ENCODE measurements at regions not wholly inside any gene's neighbourhood (a gene's known extent, or its start where the extent isn't known, plus 50 kb on each side); places are given as distances from the start of the nearest gene placed in this dataset.

DNA sequence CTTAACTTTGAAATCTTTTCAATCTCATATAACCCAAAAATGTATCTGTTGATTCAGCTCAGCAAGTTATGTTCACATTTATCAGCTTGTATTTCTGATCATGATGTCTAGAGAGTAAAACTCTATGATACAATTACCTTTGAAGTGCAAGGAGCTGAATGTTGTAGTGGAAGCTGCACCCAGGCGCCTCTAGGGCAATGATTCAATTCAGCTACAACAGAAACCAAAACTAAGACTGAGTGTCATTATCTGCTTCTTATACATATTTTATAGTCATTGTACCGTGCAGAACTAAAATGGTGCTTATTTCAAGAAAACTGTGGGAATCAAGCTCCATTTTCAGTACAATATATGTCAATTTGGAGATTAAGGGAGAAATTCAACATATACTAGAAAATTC, 1237.5 kb downstream of the ZPLD1 start:
- TF ChIP-seq, protein P1, sequence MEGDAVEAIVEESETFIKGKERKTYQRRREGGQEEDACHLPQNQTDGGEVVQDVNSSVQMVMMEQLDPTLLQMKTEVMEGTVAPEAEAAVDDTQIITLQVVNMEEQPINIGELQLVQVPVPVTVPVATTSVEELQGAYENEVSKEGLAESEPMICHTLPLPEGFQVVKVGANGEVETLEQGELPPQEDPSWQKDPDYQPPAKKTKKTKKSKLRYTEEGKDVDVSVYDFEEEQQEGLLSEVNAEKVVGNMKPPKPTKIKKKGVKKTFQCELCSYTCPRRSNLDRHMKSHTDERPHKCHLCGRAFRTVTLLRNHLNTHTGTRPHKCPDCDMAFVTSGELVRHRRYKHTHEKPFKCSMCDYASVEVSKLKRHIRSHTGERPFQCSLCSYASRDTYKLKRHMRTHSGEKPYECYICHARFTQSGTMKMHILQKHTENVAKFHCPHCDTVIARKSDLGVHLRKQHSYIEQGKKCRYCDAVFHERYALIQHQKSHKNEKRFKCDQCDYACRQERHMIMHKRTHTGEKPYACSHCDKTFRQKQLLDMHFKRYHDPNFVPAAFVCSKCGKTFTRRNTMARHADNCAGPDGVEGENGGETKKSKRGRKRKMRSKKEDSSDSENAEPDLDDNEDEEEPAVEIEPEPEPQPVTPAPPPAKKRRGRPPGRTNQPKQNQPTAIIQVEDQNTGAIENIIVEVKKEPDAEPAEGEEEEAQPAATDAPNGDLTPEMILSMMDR (IDR thresholded peaks at IDR 0.05; ENCODE audit: borderline replicate concordance, insufficient read depth, low read depth, low read length) = no peak
- H3K4me3 ChIP-seq (ENCODE audit: low read depth, low read length) = no peak overlapping the region

DNA sequence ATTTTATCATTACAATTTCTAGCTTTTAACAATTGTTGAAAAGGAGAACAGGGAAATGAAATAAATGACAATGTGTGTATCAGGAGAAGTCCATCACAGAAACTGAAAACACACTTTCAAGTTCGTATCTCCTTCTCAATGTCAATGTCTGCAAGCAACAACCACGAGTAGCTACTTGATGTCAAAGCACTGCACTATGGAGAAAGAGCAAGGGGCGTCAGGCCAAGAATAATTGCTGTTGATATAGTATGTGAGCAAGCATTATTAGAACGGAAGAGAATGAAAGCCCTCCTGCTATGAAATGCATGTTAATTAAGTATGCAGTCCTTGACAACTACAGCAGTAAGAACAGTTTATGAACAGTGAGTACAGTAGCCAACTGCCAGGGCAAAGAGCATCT, 1250.1 kb downstream of the ZPLD1 start:
- TF ChIP-seq, protein P1 (IDR thresholded peaks at IDR 0.05; ENCODE audit: borderline replicate concordance, insufficient read depth, low read depth, low read length) = no peak
- H3K4me3 ChIP-seq (ENCODE audit: low read depth, low read length) = no peak overlapping the region

DNA sequence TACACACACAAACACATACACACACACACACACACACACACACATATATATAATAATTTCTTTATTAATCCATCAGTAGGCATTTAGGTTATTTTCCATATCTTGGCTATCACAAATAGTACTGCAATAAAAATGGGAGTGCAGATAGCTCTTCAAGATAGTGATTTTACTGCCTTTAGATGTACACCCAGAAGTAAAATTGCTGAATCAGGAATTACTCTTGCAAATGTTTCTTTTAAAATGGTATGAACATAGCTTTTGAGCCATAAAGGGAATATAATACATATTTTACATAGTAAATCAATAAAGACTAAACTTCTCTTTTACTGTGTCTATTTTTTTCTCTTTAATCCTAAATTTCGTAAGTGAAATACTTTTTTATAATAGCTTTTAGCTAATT, 1251.1 kb downstream of the ZPLD1 start:
- TF ChIP-seq, protein P1 (IDR thresholded peaks at IDR 0.05; ENCODE audit: borderline replicate concordance, insufficient read depth, low read depth, low read length) = no peak
- no peak overlapping the region for H3K4me3 ChIP-seq (ENCODE audit: low read depth, low read length)

DNA sequence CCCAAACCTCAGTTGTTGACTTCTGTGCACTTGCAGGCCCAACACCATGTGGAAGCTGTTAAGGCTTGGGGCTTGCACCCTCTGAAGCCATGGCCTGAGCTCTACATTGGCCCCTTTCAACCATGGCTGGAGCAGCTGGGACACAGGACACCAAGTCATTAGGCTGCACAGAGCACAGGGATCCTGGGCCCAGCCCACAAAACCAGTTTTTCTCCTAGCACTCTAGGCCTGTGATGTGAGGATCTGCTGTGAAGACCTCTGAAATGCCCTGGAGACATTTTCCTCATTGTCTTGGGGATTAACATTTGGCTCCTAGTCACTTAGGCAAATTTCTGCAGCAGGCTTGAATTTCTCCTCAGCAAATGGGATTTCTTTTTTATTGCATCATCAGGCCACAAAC, 1255.7 kb downstream of the ZPLD1 start:
- TF ChIP-seq, protein P1 (IDR thresholded peaks at IDR 0.05; ENCODE audit: borderline replicate concordance, insufficient read depth, low read depth, low read length) = no peak
- no peak overlapping the region for H3K4me3 ChIP-seq (ENCODE audit: low read depth, low read length)

DNA sequence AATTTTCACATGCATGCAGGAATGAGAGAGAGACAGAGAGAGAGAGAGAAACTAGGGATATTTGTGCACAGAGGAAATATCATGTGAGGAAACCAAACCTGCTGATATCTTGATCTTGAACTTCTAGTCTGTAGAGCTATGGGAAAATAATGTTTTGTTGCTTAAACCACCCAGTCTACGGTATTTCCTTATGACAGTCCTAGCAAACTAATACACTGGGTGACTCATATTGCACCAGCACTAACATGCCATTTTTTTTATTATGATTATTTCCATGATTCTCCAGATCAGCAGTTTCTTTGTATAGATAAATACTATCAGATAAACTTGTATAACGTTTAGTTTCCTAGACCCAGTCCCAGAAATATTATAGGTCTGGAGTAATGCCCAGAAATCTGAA, 1259.0 kb downstream of the ZPLD1 start:
- H3K4me3 ChIP-seq (ENCODE audit: low read depth, low read length) = no peak overlapping the region

DNA sequence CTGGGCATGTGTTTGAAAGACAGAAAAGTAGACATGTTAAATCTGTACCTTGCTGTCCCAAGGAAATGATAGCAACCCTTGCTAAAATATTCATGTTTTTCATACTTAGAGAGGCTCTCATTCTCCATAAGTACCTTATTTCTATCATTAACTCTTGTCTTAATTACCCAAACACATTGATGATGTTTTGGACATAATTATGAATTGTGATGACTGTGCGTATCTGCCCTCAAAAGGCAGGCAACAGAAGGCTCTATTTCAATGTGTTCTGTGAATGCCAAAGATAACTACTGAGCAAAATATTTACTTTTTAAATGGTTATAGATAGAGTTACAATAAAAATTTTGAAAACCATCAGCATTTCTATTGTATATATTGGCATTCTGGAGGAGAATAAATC, 1263.8 kb downstream of the ZPLD1 start:
- TF ChIP-seq, protein P1 (IDR thresholded peaks at IDR 0.05; ENCODE audit: borderline replicate concordance, insufficient read depth, low read depth, low read length) = no peak
- no peak overlapping the region for H3K4me3 ChIP-seq (ENCODE audit: low read depth, low read length)

More for the DNA sequence above, 1259.0 kb downstream of the ZPLD1 start:
- TF ChIP-seq, protein P1 (IDR thresholded peaks at IDR 0.05; ENCODE audit: borderline replicate concordance, insufficient read depth, low read depth, low read length) = no peak

DNA sequence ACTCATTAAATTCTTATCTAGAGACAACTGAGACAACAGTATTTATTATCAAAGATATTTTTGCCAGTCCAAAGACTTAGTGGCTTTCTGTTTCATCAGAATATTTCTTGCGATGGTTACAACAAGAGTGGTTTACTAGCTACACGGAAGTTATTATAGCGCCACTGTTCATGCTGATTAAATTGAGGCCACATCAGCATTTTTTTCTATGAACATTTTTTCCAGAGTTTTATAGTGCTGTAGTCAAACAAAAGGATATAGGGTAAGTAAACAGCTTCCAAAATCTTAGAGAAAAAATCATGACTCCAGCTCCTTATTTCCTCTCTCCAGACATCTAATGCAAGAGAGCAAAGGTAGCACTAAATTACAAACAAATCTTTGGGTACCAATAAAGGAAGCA, 1264.4 kb downstream of the ZPLD1 start:
- TF ChIP-seq, protein P1 (IDR thresholded peaks at IDR 0.05; ENCODE audit: borderline replicate concordance, insufficient read depth, low read depth, low read length) = no peak
- no peak overlapping the region for H3K4me3 ChIP-seq (ENCODE audit: low read depth, low read length)
